PFSK-1 (cell line): ENCODE measurements at regions not wholly inside any gene's neighbourhood (a gene's known extent, or its start where the extent isn't known, plus 50 kb on each side); places are given as distances from the start of the nearest gene placed in this dataset.

Source experiments
- FOXP2 ChIP-seq: optimal IDR thresholded peaks from 2 replicates; pipeline ENCODE3; 2011; ENCODE audit warnings: borderline replicate concordance, control low read depth, inconsistent platforms; ENCODE audit not compliant: insufficient read depth; ENCODE audit errors: extremely low read length, extremely low read depth
- POLR2AphosphoS5 ChIP-seq: IDR thresholded peaks from 2 replicates; pipeline ENCODE4 v1.6.1; 2012; ENCODE audit warnings: low read depth, mild to moderate bottlenecking, control low read depth, low read length, moderate library complexity
- REST ChIP-seq, 2 experiments: IDR thresholded peaks; 2 replicates each; pipeline versions ENCODE4 v1.6.1 to v1.8.0; 2011 to 2012; ENCODE audit warnings: low read depth in 2 of 2, low read length in 2 of 2, control low read depth in 1 of 2, inconsistent platforms in 1 of 2, mild to moderate bottlenecking in 1 of 2, moderate library complexity in 1 of 2; ENCODE audit not compliant: insufficient read depth in 1 of 2
- SIN3A ChIP-seq: IDR thresholded peaks from 2 replicates; pipeline ENCODE4 v1.6.1; 2012; ENCODE audit warnings: mild to moderate bottlenecking, low read length, moderate library complexity, borderline replicate concordance; ENCODE audit not compliant: insufficient read depth
- TAF1 ChIP-seq: IDR thresholded peaks from 2 replicates; pipeline ENCODE4 v1.6.1; 2012; ENCODE audit warnings: low read length, control low read depth, borderline replicate concordance; ENCODE audit not compliant: insufficient read depth

GRCh38 chr12:62003701-62004100 lies 256.5 kb upstream of the USP15 start:
- TF ChIP-seq TAF1: no peak
- TF ChIP-seq POLR2AphosphoS5: no peak
- no peak for TF ChIP-seq REST (IDR thresholded peaks at IDR 0.05; ENCODE audit: insufficient read depth in 1 of 2, low read depth in 2 of 2, low read length in 2 of 2)
- no peak for TF ChIP-seq SIN3A
- no peak for TF ChIP-seq FOXP2

GRCh38 chr12:62005615-62006014 lies 254.6 kb upstream of the USP15 start:
- TF ChIP-seq TAF1 (no peak), FOXP2 (no peak), SIN3A (no peak), REST (IDR thresholded peaks at IDR 0.05; ENCODE audit: insufficient read depth in 1 of 2, low read depth in 2 of 2, low read length in 2 of 2) (no peak), POLR2AphosphoS5 (no peak)

GRCh38 chr12:62006076-62006732 lies 254.0 kb upstream of the USP15 start:
- TF ChIP-seq TAF1: no peak
- no peak for TF ChIP-seq SIN3A
- no peak for TF ChIP-seq REST (IDR thresholded peaks at IDR 0.05; ENCODE audit: insufficient read depth in 1 of 2, low read depth in 2 of 2, low read length in 2 of 2)
- TF ChIP-seq POLR2AphosphoS5: no peak
- no peak for TF ChIP-seq FOXP2

- TF ChIP-seq FOXP2 (no peak), TAF1 (no peak), REST (IDR thresholded peaks at IDR 0.05; ENCODE audit: insufficient read depth in 1 of 2, low read depth in 2 of 2, low read length in 2 of 2) (no peak), SIN3A (no peak), POLR2AphosphoS5 (no peak)
Observed at GRCh38 chr12:62008703-62009102, 251.5 kb upstream of the USP15 start.
